Right lobe of liver (tissue), 6 donors: ENCODE measurements at regions not wholly inside any gene's neighbourhood (a gene's known extent, or its start where the extent isn't known, plus 50 kb on each side); places are given as distances from the start of the nearest gene placed in this dataset.

Source experiments
- ATAC-seq, 4 donors: fragments of 200-7000 bp; cut with Tn5 transposase; one replicate each; pipeline ENCODE4 v1.9.1; 2020; ENCODE audit warnings: mild to moderate bottlenecking in 4 of 4, moderate library complexity in 4 of 4
- DNase-seq, 3 donors: peaks; one replicate each; pipeline ENCODE4 v3.0.0-alpha.2; 2020
- H3K27ac ChIP-seq, 3 donors: fragments of 200-600 bp; one replicate each; pipeline ENCODE4 v1.8.0; 2022
- H3K27me3 ChIP-seq, 2 donors: fragments of 200-600 bp; one replicate each; pipeline ENCODE4 v1.8.0; 2022
- H3K36me3 ChIP-seq, 4 donors: fragments of 200-600 bp; sonication (generic) in 1 of 4; one replicate each; pipeline versions ENCODE4 v1.5.1 to v1.8.0; 2017 to 2022; ENCODE audit warnings: control low read depth in 1 of 4
- H3K4me1 ChIP-seq, 4 donors: fragments of 200-600 bp; sonication (generic) in 1 of 4; one replicate each; pipeline versions ENCODE4 v1.5.1 to v1.8.0; 2017 to 2022; ENCODE audit warnings: control low read depth in 1 of 4
- H3K4me3 ChIP-seq, 3 donors: fragments of 200-600 bp; one replicate each; pipeline ENCODE4 v1.8.0; 2022
- H3K9me3 ChIP-seq, 4 donors: fragments of 200-600 bp; sonication (generic) in 1 of 4; one replicate each; pipeline versions ENCODE4 v1.5.1 to v1.8.0; 2017 to 2022; ENCODE audit warnings: control low read depth in 1 of 4
- POLR2A ChIP-seq: fragments of 450-650 bp; IDR thresholded peaks from one replicate; pipeline ENCODE4 v1.6.1; 2017; ENCODE audit warnings: antibody characterized with exemption, mild to moderate bottlenecking
- WGBS: methylation state at CpG from one replicate; pipeline ENCODE4 v1.1.6; 2018; ENCODE audit warnings: low coverage, low lambda C conversion rate; ENCODE audit not compliant: insufficient coverage; ENCODE audit errors: missing lambda C conversion rate; 5-methylcytosine and 5-hydroxymethylcytosine counted together
- intact Hi-C, 2 donors: fragments of 100-400 bp; cut with DNase I; formaldehyde crosslinking; loops; one replicate each; pipeline versions ENCODE4 v1.11.2 to v1.14.1; 2022
- TF ChIP-seq, protein P1 (sequence below), 4 donors: fragments of 200-600 bp in 3 of 4; fragments of 450-650 bp in 1 of 4; IDR thresholded peaks; one replicate each; pipeline versions ENCODE4 v1.5.1 to v1.8.0; 2016 to 2022; ENCODE audit warnings: antibody characterized with exemption in 4 of 4, mild to moderate bottlenecking in 2 of 4
- donor health status: DM: no; HTN: yes; CAD: no.
- donor health status: DM: no; HTN: no; CAD: no.
- donor health status: DM: no; HTN: no; CAD: no.
- donor health status: DM: no; HTN: yes; CAD: no.
- donor health status: DM: no; HTN: yes; CAD: no.

DNA sequence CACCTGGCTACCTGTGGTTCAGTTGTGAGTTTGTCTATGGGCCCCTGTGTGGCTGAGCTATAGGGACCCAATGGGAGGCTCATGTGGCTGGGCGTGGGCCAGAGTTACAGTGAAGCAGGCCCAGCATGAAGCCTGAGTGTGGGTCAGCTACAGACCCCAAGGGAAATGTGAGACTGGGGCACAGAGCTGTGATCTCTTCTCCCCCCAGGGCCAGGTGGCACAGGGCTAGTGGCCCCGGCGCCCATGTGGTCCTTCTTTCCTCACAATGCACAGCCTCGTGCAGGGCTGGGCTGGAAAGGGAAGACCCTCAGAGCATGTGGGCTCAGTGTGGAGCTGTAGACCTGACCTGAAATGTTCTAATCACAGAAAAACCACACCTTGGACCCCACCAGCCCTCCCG, 71.6 kb upstream of the NECTIN1 start:
- H3K36me3 ChIP-seq = no peaks in the 10 kb centered on the region
- no peak overlapping the region for H3K4me3 ChIP-seq
- WGBS = 100% methylated on average over 3 of the region's 5 CpGs
- no peaks in the 10 kb centered on the region for H3K9me3 ChIP-seq
- ATAC-seq = no peak
- TF ChIP-seq, protein P1, sequence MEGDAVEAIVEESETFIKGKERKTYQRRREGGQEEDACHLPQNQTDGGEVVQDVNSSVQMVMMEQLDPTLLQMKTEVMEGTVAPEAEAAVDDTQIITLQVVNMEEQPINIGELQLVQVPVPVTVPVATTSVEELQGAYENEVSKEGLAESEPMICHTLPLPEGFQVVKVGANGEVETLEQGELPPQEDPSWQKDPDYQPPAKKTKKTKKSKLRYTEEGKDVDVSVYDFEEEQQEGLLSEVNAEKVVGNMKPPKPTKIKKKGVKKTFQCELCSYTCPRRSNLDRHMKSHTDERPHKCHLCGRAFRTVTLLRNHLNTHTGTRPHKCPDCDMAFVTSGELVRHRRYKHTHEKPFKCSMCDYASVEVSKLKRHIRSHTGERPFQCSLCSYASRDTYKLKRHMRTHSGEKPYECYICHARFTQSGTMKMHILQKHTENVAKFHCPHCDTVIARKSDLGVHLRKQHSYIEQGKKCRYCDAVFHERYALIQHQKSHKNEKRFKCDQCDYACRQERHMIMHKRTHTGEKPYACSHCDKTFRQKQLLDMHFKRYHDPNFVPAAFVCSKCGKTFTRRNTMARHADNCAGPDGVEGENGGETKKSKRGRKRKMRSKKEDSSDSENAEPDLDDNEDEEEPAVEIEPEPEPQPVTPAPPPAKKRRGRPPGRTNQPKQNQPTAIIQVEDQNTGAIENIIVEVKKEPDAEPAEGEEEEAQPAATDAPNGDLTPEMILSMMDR (IDR thresholded peaks at IDR 0.05) = no peak
- TF ChIP-seq POLR2A = no peak
- intact Hi-C loops = no loop called here
- H3K27me3 ChIP-seq = no peaks in the 10 kb centered on the region
- DNase-seq = no peak
- no peaks in the 10 kb centered on the region for H3K4me1 ChIP-seq
- no peak overlapping the region for H3K27ac ChIP-seq

DNA sequence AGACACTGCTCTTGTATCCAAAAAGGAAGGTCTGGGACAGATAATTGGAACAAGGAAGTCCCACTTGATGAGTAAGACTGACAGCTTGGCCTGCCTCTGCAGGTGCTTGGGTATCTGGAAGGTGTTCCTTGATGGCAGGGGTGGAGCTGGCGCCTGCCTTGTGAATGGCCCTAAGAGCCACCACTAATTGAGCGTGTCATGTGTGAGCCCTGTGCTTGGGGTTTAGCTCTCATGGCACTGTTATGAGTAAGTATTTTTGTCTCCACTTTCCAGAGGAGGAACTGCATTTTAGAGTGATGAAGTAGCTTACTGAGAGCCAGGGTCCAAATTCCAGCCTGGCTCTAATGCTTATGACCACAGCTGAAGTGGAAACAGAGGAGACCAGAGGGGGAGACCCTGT, 71.2 kb upstream of the NECTIN1 start:
- H3K4me3 ChIP-seq = no peak overlapping the region
- no peaks in the 10 kb centered on the region for H3K36me3 ChIP-seq
- H3K4me1 ChIP-seq = no peaks in the 10 kb centered on the region
- no peaks in the 10 kb centered on the region for H3K27me3 ChIP-seq
- no peak for DNase-seq
- intact Hi-C loops = no loop called here
- WGBS = no CpG with 5 or more reads among the region's 2 CpGs
- TF ChIP-seq POLR2A = no peak
- TF ChIP-seq, protein P1 (IDR thresholded peaks at IDR 0.05) = no peak
- H3K9me3 ChIP-seq = no peaks in the 10 kb centered on the region
- no peak overlapping the region for H3K27ac ChIP-seq
- ATAC-seq = no peak

DNA sequence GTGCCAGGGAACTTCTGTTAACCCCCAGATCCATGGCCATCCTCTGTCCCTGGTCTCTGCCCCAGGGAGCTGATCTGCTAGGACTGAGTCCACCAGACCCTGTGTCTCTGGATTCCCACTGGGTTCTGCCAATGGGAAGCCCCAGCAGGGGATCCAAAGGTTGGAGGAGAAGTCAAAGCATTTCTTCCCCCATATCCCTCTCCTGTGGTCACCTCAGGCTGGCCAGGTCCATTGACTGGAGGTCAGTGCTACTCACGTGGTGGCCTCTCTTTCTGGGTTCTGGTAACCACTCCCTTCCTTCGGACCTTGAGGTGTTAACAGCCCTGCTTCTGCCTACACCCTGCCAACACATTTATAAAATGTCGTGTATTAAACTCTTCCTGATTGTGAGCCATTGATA, 69.7 kb upstream of the NECTIN1 start:
- no peak for ATAC-seq
- 56% methylated on average over 3 of the region's 3 CpGs for whole genome bisulfite sequencing

DNA sequence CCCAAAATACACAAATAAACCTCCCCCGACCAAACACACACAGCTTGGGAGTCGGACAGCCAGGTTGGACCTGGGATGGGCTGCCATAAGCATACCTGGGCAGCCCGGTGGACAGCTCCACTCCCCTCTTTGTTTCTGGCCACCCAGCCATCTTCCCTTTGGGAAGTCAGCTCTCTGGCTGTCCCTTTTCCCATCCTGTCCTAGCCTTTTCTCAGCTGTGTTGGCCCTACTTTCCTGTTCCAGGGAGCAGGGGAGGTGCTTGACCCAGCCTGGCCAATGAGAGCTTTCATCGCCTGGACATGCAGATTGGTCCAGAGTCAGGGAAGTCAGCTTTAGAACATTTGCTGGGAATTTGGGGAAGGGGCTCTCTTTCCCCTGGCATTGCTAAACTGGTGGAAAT, 68.7 kb upstream of the NECTIN1 start:
- Histone ChIP-seq H3K27ac (no peak overlapping the region), H3K4me3 (no peak overlapping the region), H3K9me3 (no peaks in the 10 kb centered on the region), H3K4me1 (no peaks in the 10 kb centered on the region), H3K36me3 (no peaks in the 10 kb centered on the region), H3K27me3 (no peaks in the 10 kb centered on the region)
- TF ChIP-seq, protein P1 (IDR thresholded peaks at IDR 0.05) = no peak
- TF ChIP-seq POLR2A = no peak
- 70% methylated on average over 2 of the region's 4 CpGs for WGBS
- ATAC-seq (no peak), DNase-seq (no peak)
- intact Hi-C loops = no loop called here

More for the DNA sequence above, 69.7 kb upstream of the NECTIN1 start:
- DNase-seq = no peak
- H3K9me3 ChIP-seq = no peaks in the 10 kb centered on the region
- no peak for TF ChIP-seq POLR2A
- TF ChIP-seq, protein P1 (IDR thresholded peaks at IDR 0.05) = no peak
- H3K4me3 ChIP-seq = no peak overlapping the region
- H3K4me1 ChIP-seq = no peaks in the 10 kb centered on the region
- intact Hi-C loops = no loop called here
- H3K27ac ChIP-seq = no peak overlapping the region
- H3K36me3 ChIP-seq = no peaks in the 10 kb centered on the region
- H3K27me3 ChIP-seq = no peaks in the 10 kb centered on the region

DNA sequence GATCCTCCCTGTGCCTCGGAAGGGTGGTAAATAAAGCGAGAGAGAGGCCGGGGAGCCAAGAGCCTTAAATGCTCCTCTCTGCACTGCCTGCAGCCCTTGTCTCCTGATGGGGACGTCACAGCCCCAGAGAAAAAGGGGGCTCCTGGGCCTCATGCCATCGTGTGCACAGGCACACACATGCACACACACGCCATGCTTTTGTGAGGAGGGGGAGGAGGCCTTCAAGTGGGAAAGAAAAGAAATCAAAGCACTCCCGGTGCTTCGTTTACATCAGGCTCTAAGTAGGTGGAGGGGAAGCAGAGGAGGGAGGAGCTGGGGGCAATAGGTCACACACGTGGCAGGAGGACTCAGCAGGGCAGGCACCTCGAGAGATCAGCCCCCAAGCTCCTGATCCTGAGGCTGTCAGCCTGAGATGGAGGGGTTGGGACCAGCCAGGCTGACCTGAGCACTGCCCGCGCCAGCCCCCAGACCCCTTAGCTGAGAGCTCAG, 68.2 kb upstream of the NECTIN1 start:
- no peaks in the 10 kb centered on the region for H3K36me3 ChIP-seq
- intact Hi-C loops = no loop called here
- TF ChIP-seq POLR2A = no peak
- TF ChIP-seq, protein P1 (IDR thresholded peaks at IDR 0.05) = no peak
- DNase-seq (no peak), ATAC-seq (no peak)
- no peak overlapping the region for H3K4me3 ChIP-seq
- H3K27ac ChIP-seq = no peak overlapping the region
- no peaks in the 10 kb centered on the region for H3K27me3 ChIP-seq
- H3K4me1 ChIP-seq = no peaks in the 10 kb centered on the region
- H3K9me3 ChIP-seq = no peaks in the 10 kb centered on the region
- 18% methylated on average over 10 of the region's 12 CpGs for WGBS
